B cell (primary cell): ENCODE measurements at regions not wholly inside any gene's neighbourhood (a gene's known extent, or its start where the extent isn't known, plus 50 kb on each side); places are given as distances from the start of the nearest gene placed in this dataset.

Experiments
- CTCF ChIP-seq: fragments of 200-600 bp; IDR thresholded peaks from one replicate; pipeline ENCODE4 v1.8.0; 2022; ENCODE audit warnings: antibody characterized with exemption, mild to moderate bottlenecking
- EZH2 ChIP-seq: IDR thresholded peaks from 2 replicates; pipeline ENCODE4 v1.6.1; 2012; ENCODE audit warnings: borderline replicate concordance, low read depth, mild to moderate bottlenecking, moderate library complexity, low read length; ENCODE audit not compliant: insufficient read depth, poor library complexity, severe bottlenecking

- TF ChIP-seq CTCF (no peak), EZH2 (no peak)
Measured at GRCh38 chr11:32186118-32186517, 95.2 kb downstream of the RCN1 start.
